ENCODE measurements at regions not wholly inside any gene's neighbourhood (a gene's known extent, or its start where the extent isn't known, plus 50 kb on each side); places are given as distances from the start of the nearest gene placed in this dataset.

- DNase-seq (ENCODE audit: low spot score) (no peak), ATAC-seq (ENCODE audit: low FRiP score) (no peak)
These were observed 424.7 kb downstream of the MMUT start for GRCh38 chr6:49038294-49038822.

GRCh38 chr6:49030251-49031020, 432.6 kb downstream of the MMUT start:
- DNase-seq (ENCODE audit: low spot score) (no peak), ATAC-seq (ENCODE audit: low FRiP score) (no peak)
- no peak for TF ChIP-seq CTCF (IDR thresholded peaks at IDR 0.05)

More at GRCh38 chr6:49038294-49038822, 424.7 kb downstream of the MMUT start:
- TF ChIP-seq CTCF (IDR thresholded peaks at IDR 0.05) = no peak

- TF ChIP-seq CTCF (IDR thresholded peaks at IDR 0.05) = no peak
- ATAC-seq (ENCODE audit: low FRiP score) (no peak), DNase-seq (ENCODE audit: low spot score) (no peak)
These were observed 435.4 kb downstream of the MMUT start for GRCh38 chr6:49027644-49028043.

- ATAC-seq (ENCODE audit: low FRiP score) = no peak
- no peak for TF ChIP-seq CTCF (IDR thresholded peaks at IDR 0.05)
- no peak for DNase-seq (ENCODE audit: low spot score)
These were observed 437.5 kb downstream of the MMUT start for GRCh38 chr6:49025273-49026240.

GRCh38 chr6:49004801-49005200, 458.3 kb downstream of the MMUT start:
- TF ChIP-seq CTCF (IDR thresholded peaks at IDR 0.05) = no peak
- DNase-seq (ENCODE audit: low spot score) (no peak), ATAC-seq (ENCODE audit: low FRiP score) (no peak)

GRCh38 chr6:49003348-49003747, 459.7 kb downstream of the MMUT start:
- ATAC-seq (ENCODE audit: low FRiP score) = no peak
- no peak for TF ChIP-seq CTCF (IDR thresholded peaks at IDR 0.05)
- no peak for DNase-seq (ENCODE audit: low spot score)

Measured in omental fat pad (tissue), 3 donors.